Testis (tissue), 2 donors: ENCODE measurements at regions not wholly inside any gene's neighbourhood (a gene's known extent, or its start where the extent isn't known, plus 50 kb on each side); places are given as distances from the start of the nearest gene placed in this dataset.

Experiments used
- DNase-seq: peaks from one replicate; pipeline ENCODE4 v3.0.0-alpha.2; 2019
- H3K27ac ChIP-seq, 2 donors: fragments of 200-600 bp; sonication (generic); one replicate each; pipeline ENCODE4 v1.5.1; 2019
- H3K27me3 ChIP-seq: fragments of 200-600 bp; sonication (generic); one replicate; pipeline ENCODE4 v1.5.1; 2019
- H3K36me3 ChIP-seq: fragments of 200-600 bp; sonication (generic); one replicate; pipeline ENCODE4 v1.5.1; 2017; ENCODE audit warnings: low read depth; ENCODE audit errors: missing control alignments
- H3K4me1 ChIP-seq: fragments of 200-600 bp; sonication (generic); one replicate; pipeline ENCODE4 v1.5.1; 2019
- H3K4me3 ChIP-seq, 2 donors: fragments of 200-600 bp; sonication (generic); one replicate each; pipeline ENCODE4 v1.5.1; 2017 to 2019
- H3K9me3 ChIP-seq: fragments of 200-600 bp; sonication (generic); one replicate; pipeline ENCODE4 v1.5.1; 2017
- POLR2A ChIP-seq: fragments of 450-650 bp; IDR thresholded peaks from one replicate; pipeline ENCODE4 v1.6.1; 2017; ENCODE audit warnings: antibody characterized with exemption, mild to moderate bottlenecking, moderate library complexity
- WGBS, 2 donors: methylation state at CpG; one replicate each; pipeline ENCODE4 v1.1.5; 2018; 5-methylcytosine and 5-hydroxymethylcytosine counted together
- intact Hi-C: fragments of 100-400 bp; cut with DNase I; formaldehyde crosslinking; loops from one replicate; pipeline ENCODE4 v1.15.1; 2023; ENCODE audit warnings: low total_unique reads
- TF ChIP-seq, protein P1 (sequence below), 3 experiments: fragments of 450-650 bp in 2 of 3; fragments of 200-600 bp in 1 of 3; sonication (generic) in 1 of 3; IDR thresholded peaks; one replicate each; pipeline ENCODE4 v1.5.1; 2016 to 2019; ENCODE audit warnings: antibody characterized with exemption in 3 of 3, mild to moderate bottlenecking in 2 of 3, moderate library complexity in 1 of 3

DNA sequence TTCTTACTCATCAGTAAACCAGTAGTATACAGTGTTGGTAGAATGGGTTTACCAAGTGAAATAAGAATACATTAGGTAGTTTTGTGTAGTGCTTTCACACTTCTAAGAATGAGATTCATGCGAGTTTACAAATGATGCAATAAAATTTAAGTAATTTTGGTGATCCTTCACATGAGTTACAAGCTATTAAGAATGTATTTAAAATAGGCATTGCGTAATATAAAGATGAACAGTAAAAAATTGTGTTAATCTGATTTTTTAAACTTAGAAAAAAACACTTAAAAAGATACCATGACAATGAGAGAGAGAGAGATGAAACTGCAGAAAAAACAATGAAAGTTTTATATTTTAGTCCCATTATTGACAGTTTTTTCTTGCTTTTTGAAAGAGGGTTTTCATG is 570.5 kb downstream of the SLITRK6 start:
- Histone ChIP-seq H3K27me3 (no peaks in the 10 kb centered on the region), H3K27ac (no peak overlapping the region), H3K4me1 (no peaks in the 10 kb centered on the region), H3K4me3 (no peak overlapping the region), H3K9me3 (no peaks in the 10 kb centered on the region), H3K36me3 (no peaks in the 10 kb centered on the region)
- no peak for DNase-seq
- 92 to 97% methylated on average over 2 of the region's 2 CpGs for WGBS, 2 donors
- TF ChIP-seq, protein P1, sequence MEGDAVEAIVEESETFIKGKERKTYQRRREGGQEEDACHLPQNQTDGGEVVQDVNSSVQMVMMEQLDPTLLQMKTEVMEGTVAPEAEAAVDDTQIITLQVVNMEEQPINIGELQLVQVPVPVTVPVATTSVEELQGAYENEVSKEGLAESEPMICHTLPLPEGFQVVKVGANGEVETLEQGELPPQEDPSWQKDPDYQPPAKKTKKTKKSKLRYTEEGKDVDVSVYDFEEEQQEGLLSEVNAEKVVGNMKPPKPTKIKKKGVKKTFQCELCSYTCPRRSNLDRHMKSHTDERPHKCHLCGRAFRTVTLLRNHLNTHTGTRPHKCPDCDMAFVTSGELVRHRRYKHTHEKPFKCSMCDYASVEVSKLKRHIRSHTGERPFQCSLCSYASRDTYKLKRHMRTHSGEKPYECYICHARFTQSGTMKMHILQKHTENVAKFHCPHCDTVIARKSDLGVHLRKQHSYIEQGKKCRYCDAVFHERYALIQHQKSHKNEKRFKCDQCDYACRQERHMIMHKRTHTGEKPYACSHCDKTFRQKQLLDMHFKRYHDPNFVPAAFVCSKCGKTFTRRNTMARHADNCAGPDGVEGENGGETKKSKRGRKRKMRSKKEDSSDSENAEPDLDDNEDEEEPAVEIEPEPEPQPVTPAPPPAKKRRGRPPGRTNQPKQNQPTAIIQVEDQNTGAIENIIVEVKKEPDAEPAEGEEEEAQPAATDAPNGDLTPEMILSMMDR (IDR thresholded peaks at IDR 0.05): no peak
- no peak for TF ChIP-seq POLR2A
- intact Hi-C loops: no loop called here

DNA sequence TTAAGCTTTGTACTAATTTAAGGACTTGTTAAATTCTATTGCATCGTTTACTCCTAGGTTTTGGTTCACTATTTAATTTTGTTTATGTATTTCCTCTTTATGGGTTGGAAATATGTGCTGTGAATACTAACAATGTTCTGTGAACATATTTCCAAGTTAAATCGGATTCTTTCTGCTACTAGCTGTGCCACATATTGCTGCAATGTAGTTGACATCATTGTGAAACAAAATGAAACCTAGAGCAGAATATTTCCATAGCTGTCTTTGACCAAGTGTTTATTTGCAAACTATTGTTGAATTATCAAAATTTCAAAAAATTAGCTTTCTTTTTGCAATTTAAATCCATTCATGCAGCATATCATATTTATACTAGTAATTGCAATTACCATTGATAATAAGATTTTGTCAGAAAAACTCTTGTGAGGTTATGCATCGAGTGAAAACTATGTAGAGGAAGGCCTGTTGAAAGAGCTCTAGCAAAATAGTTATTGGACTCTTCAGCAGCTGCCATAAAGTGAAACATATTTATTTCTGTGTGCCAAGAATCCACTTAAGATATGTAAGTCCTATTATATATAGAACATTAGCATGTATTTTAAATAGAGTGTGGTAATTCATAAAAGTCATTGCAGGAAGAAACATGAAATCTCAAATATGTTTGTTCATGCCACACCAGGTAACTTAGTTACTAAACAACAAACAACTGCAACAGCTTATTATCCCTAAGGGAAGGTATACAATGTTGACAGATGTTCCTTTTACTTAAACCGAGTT is 575.1 kb downstream of the SLITRK6 start:
- no peaks in the 10 kb centered on the region for H3K4me1 ChIP-seq
- 65 to 73% methylated on average over 4 of the region's 4 CpGs for WGBS, 2 donors
- DNase-seq: no peak
- intact Hi-C loops: no loop called here
- TF ChIP-seq POLR2A: no peak
- TF ChIP-seq, protein P1 (IDR thresholded peaks at IDR 0.05): no peak
- H3K27me3 ChIP-seq: no peaks in the 10 kb centered on the region
- no peaks in the 10 kb centered on the region for H3K9me3 ChIP-seq
- no peak overlapping the region for H3K4me3 ChIP-seq
- no peak overlapping the region for H3K27ac ChIP-seq
- H3K36me3 ChIP-seq: no peaks in the 10 kb centered on the region

DNA sequence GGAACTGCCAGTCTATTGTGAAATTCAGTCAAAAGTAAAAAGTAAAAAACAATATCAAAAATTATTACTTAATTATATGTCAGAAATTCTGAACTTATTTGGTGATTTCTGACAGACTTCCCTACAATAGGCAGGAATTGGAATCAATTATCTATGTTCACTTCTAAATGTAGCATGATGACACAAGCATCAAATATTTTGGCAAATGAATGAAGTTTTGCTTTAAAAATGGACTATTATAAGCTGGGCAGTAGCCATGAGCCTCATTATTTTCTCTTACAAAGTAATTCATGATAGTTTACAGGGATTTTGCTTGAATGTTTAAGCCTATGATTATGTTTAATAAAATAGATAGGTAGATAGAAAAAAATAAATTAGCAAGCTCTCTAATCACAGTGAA is 582.6 kb downstream of the SLITRK6 start:
- intact Hi-C loops: no loop called here
- Histone ChIP-seq H3K36me3 (no peaks in the 10 kb centered on the region), H3K27me3 (no peaks in the 10 kb centered on the region), H3K4me3 (no peak overlapping the region), H3K4me1 (no peaks in the 10 kb centered on the region), H3K27ac (no peak overlapping the region), H3K9me3 (no peaks in the 10 kb centered on the region)
- no peak for DNase-seq
- TF ChIP-seq POLR2A: no peak
- TF ChIP-seq, protein P1 (IDR thresholded peaks at IDR 0.05): no peak

DNA sequence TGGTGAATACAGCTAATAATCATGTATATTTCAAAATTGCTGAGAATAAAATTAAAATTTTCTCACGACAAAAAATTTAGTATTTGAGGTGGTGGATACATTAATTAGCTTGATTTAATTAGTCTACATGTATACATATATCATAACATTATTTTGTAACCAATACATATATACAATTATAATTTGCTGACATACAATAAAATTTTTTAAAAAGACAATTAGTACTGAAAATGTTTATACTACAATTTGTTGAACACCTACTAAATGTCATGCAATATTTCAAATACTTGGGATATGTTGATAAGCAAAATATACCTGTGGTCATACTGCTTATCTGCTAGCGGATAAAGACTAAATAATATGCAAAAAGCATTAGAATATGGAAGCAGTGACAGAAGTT is 586.5 kb downstream of the SLITRK6 start:
- Histone ChIP-seq H3K36me3 (no peaks in the 10 kb centered on the region), H3K9me3 (no peaks in the 10 kb centered on the region), H3K27me3 (no peaks in the 10 kb centered on the region), H3K4me1 (no peaks in the 10 kb centered on the region), H3K4me3 (no peak overlapping the region), H3K27ac (no peak overlapping the region)
- TF ChIP-seq POLR2A: no peak
- TF ChIP-seq, protein P1 (IDR thresholded peaks at IDR 0.05): no peak
- 64 to 88% methylated on average over 2 of the region's 2 CpGs for WGBS, 2 donors
- intact Hi-C loops: no loop called here
- no peak for DNase-seq

DNA sequence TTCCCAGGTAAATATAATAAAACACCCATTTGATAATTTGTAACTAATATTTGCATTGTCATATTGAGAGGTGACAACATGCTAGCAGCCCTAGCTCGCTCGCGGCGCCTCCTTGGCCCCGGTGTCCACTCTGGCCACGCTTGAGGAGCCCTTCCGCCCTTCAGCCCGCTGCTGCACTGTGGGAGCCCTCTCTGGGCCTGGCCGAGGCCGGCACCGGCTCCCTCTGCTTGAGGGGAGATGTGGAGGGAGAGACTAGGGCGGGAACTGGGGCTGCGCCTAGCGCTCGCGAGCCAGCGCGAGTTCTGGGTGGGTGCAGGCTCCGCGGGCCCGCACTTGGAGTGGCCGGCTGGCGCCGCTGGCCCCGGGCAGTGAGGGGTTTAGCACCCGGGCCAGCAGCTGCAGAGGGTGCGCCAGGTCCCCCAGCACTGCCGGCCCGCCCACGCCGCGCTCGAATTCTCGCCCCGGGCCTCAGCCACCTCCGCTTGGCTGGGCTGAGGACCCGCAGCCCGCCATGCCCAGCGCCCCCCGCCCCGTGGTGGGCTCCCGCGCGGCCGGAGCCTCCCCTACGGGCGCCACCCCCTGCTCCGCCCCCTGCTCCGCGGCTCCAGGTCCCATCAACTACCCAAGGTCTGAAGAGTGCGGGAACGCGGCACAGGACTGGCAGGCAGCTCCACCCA is 594.4 kb downstream of the SLITRK6 start:
- H3K4me3 ChIP-seq: peak overlapping the region; percentile 42 to 56
- H3K9me3 ChIP-seq: no peaks in the 10 kb centered on the region
- peak; percentile 27 for DNase-seq
- H3K27me3 ChIP-seq: no peaks in the 10 kb centered on the region
- H3K36me3 ChIP-seq: no peaks in the 10 kb centered on the region
- H3K4me1 ChIP-seq: no peaks in the 10 kb centered on the region
- H3K27ac ChIP-seq: peak overlapping the region; percentile 26 to 34
- 51 to 75% methylated on average over 46 to 50 of the region's 53 CpGs for WGBS, 2 donors
- intact Hi-C loops: no loop called here
- TF ChIP-seq, protein P1 (IDR thresholded peaks at IDR 0.05): no peak
- TF ChIP-seq POLR2A: no peak
